Fibroblast of lung (primary cell): ENCODE measurements at regions not wholly inside any gene's neighbourhood (a gene's known extent, or its start where the extent isn't known, plus 50 kb on each side); places are given as distances from the start of the nearest gene placed in this dataset.

Experiments
- CTCF ChIP-seq, 2 donors: IDR thresholded peaks in 1 of 2; conservative IDR thresholded peaks in 1 of 2; 1 replicate in 1 of 2; 2 replicates in 1 of 2; pipeline ENCODE4 v1.5.1; 2011 to 2012; ENCODE audit warnings: low read length in 2 of 2, control low read depth in 1 of 2, inconsistent platforms in 1 of 2, low read depth in 1 of 2, mild to moderate bottlenecking in 1 of 2
- EZH2 ChIP-seq: IDR thresholded peaks from 2 replicates; pipeline ENCODE4 v1.5.1; 2012; ENCODE audit warnings: low read length, control low read depth, mild to moderate bottlenecking; ENCODE audit errors: missing control alignments

GRCh38 chr4:170674176-170674575 is 584.4 kb upstream of the AADAT start:
- TF ChIP-seq CTCF (conservative IDR thresholded peaks at IDR 0.05 in 1 of 2, IDR thresholded peaks at IDR 0.05 in 1 of 2; ENCODE audit: low read depth in 1 of 2, low read length in 2 of 2) (no peak), EZH2 (no peak)
